CD4-positive, alpha-beta T cell treated with Interferon alpha-2 for 1 hour (primary cell): ENCODE measurements at regions not wholly inside any gene's neighbourhood (a gene's known extent, or its start where the extent isn't known, plus 50 kb on each side); places are given as distances from the start of the nearest gene placed in this dataset.

Experiments
- DNase-seq, 2 donors: peaks; one replicate each; pipeline ENCODE4 v3.0.0-alpha.2; 2020 to 2022

DNA sequence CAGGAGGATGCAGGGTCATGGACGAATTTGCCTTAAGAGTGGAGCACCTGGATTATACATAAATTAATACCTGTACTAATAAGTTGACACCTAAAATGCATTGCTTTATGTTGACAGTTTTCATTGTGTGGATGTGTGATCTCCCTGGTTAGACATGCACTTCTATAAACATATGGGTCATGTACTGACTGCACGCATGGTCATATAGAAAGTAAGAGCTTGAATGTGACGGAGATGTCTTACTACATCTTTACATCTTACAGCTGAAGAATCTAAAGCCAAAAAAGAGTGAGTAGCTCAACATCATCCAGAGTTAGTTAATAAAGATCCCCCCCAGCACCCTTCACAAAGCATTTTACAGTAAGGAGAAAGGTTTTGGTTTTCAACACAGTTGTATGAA, 408.4 kb upstream of the JARID2 start:
- DNase-seq, result no peak

DNA sequence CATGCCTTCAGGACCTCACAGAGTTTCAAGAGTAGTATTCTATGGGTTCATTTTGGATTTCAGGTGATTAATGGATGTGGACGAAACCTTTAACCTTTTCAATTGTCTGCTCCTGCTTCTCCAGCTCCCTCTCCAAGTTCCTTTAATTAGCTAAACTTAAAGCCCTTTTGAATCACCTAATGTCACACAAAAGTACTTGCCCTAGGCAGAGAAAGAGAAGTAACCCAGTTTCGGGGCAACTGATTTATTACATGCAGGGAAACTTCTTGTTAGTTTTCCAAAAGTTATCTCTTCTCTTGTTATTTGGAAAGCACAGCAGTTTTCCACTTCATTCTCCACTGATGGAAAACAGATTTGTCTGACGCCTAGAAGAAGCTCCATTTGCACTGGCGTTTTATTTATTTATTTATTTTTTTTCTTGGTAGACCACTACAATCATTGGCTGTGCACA, 407.7 kb upstream of the JARID2 start:
- no peak for DNase-seq

DNA sequence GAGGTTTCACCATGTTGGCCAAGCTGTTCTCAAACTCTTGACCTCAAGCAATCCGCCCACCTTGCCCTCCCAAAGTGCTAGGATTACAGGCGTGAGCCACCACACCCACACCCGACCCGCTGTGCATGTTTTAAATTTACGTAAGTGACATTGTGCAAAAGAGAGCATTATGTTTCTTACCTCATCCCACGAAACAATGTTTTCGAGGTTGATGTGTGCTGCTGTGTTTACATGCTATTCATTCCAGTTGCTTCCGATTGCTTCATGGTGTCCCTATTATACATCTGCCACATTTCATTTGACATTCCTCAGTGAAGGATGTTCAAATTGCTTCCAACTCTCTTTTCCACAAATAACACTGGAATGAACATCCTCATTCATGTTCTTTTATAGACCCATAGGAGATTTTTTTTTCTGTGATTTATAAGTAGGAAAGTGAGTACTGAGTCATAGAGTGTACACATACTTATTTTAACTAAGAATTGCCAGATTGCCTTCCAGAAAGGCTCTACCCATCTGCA, 403.9 kb upstream of the JARID2 start:
- DNase-seq, result peak in 1 of 2 donors; percentile 6

DNA sequence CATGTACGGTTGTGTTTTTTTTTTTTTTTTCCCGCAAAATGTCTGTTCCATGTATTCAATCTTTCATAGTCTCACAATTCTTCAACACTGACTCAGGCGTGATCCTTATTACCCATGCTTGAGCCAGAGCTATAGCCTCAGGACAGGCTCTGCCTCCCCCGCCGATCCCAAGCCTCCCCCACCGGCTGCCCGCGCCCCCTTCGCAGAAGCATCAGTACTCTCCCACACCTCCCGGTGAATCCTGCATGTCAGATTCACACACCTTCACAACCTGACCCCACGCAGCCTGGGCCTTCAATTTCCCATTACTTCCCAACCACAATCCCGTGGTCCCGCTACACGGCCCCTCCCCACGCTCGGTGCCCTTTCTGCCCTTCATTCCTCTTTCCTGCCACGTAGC, 401.5 kb upstream of the JARID2 start:
- no peak for DNase-seq

DNA sequence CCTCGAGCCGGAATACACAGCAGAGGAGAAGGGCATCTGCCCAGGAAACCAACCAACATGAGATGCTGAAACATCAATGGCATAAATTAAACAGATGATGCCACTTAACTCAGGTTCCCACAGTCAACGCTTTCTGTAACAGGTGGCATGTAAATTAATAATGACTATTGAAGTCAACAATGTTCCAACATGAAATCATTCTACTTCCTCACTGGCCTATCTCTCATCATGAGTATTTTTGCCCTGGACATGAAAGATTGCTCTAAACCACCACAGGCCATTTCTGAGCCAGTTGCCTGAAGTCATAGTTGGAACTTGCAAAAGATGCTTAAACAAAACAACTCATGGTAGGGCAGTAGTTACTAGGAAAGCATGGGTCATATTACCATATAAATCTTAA, 397.9 kb upstream of the JARID2 start:
- DNase-seq, result no peak

DNA sequence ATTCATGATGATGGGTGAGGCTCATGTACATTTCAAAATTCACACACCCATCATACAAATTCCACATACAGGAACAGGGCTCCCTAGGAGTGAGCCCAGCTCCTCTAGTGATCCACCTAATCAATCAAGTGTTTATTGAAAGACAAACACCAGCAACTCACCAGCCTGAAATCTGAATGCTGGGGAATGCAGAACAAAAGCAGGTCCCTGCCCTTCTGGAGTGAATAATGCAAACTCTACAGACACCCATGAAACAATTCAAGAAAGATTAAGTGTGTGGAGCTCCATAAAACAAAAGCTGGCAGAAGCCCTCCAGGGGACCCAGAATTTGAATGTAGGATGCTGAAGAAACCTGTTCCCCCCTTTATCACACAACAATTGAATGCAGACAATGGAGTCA, 396.7 kb upstream of the JARID2 start:
- no peak for DNase-seq

DNA sequence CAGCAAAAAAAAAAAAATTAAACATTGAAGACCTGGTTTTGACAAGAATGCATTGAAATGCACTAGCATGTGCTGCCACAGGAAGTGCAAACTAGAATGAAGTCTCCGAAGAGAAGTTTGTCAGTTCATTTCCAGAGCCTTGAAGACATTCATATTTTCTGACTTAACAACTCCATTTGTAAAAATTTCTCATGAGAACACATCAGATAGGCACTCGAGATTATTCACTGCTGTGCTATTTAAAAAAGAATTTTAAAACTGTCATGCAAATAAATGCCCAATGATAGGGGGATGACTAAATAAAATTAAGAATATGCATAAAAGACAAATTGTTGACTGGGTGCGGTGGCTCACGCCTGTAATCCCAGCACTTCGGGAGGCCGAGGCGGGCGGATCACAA, 394.6 kb upstream of the JARID2 start:
- DNase-seq, result no peak

DNA sequence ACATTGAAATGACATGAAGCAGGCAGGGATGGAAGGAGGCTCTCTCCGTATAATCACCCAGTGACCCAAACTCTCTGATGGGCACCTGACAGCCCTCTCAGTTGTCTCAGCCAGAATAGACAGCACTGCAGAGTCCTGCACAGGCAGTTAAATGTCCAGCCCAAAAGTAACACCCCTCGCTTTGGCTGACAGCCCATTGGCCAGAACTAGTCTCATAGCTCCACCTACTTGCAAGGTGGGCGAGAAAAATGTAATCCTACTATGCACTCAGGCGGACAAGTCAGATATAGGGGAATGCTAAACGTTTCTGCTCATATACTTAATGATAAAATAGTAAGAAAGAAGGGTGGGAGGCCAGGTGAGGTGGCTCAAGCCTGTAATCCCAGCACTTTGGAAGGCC, 393.5 kb upstream of the JARID2 start:
- DNase-seq, result no peak

DNA sequence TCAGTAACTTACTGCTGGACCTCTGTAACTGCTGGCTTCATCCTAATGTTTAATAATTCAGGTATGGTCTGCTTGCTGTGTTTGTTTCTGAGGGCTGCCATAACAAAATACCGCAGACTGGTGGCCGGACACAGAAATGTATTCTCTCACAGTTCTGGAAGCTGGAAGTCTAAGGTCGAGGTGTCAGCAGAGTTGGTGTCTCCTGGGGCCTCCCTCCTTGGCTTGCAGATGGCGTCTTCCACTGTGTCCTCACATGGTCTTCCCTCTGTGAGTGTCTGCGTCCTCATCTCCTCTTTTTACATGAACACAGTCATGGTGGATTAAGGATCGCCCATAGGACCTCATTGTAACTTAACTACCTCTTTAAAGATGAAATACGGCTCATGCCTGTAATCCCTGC, 389.7 kb upstream of the JARID2 start:
- DNase-seq, result no peak

DNA sequence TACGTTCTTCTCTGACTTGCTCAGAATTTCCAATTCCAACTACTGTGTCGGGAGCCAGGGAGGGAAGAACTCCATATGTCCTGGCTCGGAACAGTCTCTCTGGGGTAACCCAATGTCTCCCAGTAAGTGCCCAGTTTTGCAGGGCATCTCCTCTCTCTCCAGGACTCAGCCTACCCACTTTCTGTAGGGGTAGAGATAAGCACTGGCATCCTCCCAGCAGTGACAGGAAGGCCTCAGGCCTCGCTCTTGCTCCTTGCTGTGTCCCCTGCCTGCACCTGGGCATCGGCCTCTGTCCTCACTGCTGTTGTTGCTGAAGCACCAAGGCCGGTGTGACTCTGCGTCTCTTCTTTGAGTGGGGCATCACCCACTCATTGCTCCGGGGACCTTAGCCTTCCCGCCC, 388.9 kb upstream of the JARID2 start:
- DNase-seq, result no peak

DNA sequence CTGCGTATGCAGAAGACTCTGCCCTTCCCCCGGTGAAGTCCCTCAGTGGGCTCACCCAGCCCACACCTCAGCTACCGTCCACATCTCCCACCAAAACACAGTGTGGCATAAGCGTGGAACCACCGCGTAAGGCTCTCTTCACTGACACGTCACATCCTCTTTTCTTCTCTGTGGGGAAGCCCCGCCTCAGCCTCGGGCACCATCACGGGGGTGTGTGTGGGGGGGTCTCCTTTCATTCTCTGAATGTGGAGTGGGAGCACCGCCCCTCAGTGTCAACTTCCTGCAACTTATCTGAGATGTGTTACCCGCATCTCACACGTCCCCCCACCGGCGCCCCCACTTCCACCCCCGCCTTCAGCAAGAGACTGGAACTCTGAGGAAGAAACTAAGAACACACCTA, 388.4 kb upstream of the JARID2 start:
- DNase-seq, result peak; percentile 88 to 89

DNA sequence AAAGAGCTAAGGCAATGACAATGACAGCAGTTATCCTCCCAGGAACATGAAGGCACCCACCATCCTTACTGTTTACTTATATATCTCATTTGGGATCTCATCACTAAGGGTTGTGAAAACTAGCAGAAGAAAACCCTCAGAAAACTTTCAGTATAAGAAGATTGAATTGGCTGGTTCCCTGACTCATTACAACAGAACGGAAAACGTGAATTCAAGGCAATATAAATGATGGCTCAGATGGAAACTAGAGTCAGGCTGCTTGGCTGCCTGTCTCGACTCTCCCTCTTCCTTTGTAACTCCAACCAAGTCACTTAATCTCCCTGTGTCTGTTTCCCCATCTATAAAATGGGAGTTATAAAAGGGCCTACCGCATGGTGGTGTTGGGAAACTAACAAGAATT, 387.1 kb upstream of the JARID2 start:
- DNase-seq, result no peak

DNA sequence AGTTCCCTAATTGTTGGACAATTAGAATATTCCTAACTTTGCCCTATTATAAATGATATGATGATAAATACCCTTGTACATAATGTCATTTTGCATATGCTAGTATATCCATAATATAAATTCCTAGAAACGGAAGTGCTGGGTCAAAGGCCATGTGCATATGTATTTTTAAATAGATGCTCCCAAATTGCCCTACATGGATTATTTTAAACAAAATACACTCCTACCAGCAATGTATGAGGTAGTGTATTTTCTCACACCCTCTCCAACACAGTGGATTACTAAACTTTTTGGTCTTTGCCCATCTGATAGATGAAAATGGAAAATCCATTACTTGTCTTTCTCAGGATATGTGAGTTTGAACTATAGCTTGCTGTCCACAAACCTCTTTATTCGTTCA, 385.1 kb upstream of the JARID2 start:
- no peak for DNase-seq

DNA sequence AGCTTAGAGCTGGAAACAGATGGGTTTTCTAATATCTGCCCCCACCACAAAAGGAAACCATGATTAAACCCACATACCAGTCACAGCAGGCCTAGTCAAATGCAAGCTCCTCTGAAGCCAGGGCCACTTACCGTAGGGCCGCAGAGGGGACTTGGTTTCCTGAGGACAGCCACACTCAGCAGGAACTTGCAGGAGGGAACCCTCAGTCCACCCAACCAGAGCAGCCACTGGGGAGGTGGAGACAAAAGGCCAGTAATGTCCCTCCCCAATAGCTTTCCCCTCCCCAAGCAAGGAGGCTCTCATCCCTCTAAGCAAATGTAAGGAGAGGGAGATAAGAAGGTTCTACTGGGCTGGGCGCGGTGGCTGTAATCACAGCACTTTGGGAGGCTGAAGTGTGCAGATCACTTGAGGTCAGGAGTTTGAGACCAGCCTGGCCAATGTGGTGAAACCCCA, 384.4 kb upstream of the JARID2 start:
- peak in 1 of 2 donors; percentile 25 for DNase-seq

DNA sequence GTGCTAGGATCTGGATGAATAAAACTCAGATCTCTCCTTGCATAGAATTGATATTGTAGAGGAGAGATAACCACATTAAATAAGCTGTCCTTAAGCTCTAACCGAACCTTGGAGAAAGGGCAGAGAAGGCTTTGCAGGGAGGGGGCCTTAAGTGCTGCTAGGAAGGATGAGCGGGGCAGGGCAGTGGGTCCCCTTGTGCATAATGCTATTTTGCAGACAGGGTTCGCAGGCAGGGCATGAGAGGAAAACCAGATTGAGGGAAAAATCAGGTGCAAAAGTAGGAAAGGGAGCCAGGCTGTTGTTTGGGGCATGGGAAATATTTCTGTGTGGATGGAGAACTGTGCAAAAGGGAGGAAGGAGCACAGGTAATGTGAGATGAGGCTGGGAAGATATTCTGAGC, 383.0 kb upstream of the JARID2 start:
- DNase-seq, result no peak

DNA sequence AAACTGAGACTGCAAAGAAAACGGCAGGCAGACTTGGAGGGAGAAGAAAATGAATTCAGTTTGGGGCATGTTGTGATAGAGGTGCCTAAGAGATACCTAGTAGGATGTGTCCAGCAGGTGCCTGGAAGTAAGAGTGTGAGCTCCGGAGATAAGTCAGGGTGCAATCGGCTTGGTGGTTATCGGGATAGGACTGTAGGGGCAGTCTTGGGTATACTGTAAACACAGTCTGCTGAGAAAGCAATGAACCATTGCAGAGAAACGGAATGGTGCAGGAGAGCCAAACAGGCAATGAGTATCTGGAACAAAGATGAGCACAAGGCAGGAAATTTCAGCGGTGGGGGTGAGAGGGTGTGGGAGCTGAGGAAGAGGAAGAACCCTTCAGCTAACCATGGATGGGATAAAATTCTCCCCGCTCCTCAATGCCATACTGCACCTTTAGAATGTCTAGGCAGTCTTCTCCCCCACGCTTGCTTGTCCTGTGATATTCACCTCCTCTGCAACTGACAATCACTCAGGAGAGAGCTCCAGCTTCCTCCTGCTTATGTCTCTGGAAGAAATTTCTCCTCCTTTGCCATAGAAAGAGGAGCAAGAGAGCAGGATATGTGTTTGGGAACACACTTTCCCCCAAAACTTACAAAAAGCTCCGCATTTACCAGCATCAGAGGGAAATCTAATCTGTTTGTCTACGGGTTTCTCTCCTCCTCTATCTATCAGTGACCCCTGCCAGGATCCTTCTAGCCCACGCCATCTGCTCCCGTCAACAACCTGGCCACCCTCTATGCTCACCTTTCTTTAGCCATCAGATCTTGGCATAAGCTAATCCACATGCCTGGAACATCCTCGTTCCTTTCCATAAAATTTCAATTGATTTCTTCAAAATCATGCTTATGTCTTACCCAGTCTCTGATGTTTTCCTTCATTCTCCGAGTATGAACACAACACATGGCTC, 381.7 kb upstream of the JARID2 start:
- DNase-seq, result no peak

DNA sequence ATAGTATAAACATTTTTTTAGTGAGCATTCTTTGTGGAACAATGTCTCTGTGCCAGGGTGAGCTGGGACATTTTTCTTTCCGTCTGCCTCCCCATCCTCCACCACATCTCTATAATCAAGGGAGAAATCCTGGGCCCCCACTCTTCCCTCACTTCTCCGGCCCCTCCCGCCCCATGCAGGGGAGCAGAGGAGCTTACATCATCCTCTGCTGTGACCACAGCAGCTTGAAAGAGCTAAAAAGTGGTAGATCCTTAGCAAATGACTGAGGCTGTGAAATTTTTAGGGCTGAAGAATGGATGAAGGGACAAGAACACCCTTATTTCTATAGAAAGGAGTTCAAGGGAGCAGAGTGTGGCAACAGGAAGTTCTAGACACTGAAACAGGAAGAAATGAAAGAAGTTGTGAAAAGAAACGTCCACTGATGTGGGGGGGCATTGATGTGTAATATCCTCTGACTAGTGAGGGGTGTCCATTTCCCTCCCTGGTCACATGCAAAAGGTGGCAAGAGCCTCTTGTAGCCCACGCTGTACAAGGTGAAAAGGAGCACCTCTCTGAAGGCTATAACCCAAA, 380.3 kb upstream of the JARID2 start:
- DNase-seq, result peak; percentile 35 to 52

DNA sequence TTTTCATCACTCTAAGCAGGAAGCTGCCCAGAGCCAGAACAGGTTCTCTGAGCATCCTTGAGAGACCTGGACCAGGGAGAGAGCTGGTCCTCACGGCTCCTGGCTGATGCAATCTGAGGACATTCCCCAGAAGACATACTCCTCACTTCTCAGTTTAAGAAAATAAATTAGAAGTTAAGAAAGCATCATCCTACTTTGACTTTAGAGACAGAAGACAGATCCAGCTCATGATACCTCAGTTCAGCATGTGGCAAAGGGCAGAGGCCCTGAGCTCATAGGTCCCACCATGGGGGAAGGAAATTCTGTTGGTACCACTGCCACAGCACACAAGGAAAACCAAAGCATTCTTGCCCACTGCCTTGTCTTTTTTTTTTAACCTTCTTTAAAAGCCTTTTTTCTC, 378.1 kb upstream of the JARID2 start:
- DNase-seq, result no peak

DNA sequence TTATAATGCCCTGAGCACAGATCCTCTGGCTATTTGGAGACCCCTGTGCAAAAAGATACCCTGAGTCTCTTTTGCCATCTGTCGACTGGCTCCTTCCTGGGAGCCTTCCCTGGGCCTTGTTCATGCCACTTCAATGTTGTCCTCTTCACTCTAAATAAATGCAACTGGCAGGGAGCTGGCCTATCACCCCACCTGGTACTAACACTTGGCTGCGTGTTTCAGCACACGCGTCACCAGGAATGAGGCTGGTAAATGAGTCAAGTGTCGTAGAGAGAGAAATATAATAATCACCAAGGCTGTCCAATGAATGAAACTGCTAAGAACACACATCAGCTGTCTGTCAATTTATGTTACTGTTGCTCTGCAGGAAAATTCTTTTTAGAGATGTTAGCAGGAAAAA, 374.6 kb upstream of the JARID2 start:
- no peak for DNase-seq

DNA sequence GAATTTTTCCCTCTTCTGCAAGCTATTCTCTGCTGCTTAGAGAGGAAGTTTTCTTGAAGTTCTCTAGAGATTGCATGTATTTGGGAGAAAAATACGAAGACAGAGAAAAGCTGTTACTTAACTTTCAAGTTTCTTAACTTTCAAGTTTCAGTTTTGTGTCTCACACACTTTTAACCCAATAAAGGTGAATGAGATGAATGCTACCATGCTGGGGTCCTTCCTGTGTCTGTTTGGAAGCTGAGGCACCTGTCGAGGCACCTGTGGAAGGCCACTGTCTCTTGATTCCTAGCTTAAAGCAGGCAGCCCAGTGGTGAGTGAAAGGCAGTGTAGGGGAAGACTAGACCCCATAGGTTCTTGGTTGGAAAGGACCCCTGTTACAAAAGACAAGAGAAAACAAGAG, 372.8 kb upstream of the JARID2 start:
- no peak for DNase-seq

DNA sequence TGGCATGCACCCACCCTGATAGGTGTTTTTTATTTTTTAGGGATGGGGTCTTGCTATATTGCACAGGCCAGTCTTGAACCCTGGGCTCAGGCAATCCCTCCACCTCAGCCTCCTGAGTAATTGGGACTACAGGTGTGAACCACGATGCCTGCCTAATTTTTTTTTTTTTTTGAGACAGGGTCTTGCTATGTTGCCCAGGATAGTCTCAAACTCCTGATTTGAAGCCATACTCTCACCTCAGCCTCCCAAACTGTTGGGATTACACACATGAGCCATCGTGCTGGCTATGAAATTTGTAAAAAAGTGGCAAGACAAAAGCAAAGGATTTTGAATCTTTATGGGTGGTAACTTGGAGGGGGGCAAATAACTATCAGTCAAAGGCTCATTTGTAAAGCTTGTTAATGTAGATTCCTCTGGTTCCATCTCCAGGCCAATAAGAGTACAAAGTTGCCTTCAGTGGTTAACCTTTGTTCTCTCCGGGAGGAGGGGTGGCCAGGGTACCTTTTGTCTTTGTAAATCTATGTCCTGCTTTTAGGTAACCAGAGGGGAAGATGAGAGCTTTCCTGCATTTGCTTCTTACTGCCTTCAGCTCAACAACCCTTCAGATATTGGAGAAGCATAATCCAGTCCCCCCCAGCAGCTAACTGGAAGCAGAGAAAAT, 372.0 kb upstream of the JARID2 start:
- no peak for DNase-seq

DNA sequence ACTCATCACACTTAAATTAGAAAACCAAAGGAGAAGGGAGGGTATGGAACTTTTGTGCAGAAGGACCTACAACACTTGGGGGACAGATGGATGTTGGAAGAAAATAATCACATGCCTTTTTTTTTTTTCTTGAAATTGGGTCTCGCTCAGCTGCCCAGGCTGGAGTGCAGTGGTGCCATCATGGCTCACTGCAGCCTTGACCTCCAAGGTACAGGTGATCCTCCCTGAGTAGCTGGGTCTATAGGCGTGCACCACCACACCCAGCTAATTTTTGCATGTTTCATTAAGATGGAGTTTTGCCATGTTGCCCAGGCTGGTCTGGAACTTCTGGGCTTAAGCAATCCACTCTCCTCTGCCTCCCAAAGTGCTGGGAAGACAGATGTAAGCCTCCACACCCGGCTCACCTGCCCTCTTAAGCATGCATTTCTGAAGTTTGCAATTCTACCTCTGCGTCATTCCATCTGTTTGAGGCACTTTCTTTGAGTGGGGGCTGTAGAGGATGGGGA, 370.8 kb upstream of the JARID2 start:
- DNase-seq, result no peak

DNA sequence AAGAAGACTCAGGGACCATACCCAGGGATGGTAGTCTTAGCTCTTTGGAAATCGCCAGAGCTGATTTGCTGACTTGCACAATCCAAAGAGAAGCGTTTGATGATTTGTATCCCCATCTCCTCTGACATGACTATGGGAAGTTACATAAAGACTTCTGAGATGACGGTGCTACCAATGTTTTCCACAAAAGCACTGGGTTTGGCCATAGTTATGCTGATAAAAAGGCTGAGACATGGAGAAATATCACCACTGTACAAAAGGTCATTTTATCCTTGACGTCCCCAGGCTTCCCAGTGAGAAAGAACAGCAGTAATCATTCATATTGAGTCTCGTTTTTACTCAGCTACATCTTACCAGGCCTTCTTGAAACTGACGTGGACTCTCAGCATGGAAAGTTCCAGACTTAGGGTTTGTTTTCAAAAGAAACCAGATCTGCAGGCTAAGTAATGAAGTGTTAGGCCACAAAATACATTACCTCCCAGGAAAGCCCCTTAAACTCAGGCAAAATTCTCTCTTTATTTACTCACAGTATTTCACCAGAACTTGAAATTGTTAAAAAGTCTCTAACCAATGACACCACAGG, 370.3 kb upstream of the JARID2 start:
- no peak for DNase-seq
